ENCODE measurements at regions not wholly inside any gene's neighbourhood (a gene's known extent, or its start where the extent isn't known, plus 50 kb on each side); places are given as distances from the start of the nearest gene placed in this dataset.

DNA sequence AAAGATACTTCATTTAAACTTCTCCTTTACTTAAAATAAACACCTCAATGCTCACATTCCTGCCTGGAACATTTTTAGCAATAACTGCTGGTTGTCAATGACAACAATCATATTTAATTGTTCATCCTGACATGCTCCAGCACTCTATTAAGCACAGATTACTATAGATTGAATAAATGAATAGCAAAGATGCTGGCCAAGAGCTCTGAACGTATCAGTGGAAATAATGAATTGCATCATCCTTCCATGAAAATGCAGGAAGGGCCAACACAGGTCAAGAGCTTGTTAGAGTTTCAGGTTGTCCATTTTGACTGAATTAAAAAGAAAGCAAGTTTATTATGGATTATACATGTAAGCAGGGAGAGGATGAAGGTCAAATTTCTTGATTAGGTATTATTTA lies 994.0 kb downstream of the TSN start:
- no peaks in the 10 kb centered on the region for H3K27me3 Mint-ChIP-seq (ENCODE audit: low read depth)
- no peaks in the 10 kb centered on the region for H3K9me3 Mint-ChIP-seq
- no peak overlapping the region for H3K27ac Mint-ChIP-seq
- no peaks in the 10 kb centered on the region for H3K36me3 Mint-ChIP-seq (ENCODE audit: low read depth)
- H3K4me1 Mint-ChIP-seq, result peaks cover 4% of the 10 kb centered on the region
- H3K4me3 Mint-ChIP-seq, result no peak overlapping the region
- TF ChIP-seq, protein P1, sequence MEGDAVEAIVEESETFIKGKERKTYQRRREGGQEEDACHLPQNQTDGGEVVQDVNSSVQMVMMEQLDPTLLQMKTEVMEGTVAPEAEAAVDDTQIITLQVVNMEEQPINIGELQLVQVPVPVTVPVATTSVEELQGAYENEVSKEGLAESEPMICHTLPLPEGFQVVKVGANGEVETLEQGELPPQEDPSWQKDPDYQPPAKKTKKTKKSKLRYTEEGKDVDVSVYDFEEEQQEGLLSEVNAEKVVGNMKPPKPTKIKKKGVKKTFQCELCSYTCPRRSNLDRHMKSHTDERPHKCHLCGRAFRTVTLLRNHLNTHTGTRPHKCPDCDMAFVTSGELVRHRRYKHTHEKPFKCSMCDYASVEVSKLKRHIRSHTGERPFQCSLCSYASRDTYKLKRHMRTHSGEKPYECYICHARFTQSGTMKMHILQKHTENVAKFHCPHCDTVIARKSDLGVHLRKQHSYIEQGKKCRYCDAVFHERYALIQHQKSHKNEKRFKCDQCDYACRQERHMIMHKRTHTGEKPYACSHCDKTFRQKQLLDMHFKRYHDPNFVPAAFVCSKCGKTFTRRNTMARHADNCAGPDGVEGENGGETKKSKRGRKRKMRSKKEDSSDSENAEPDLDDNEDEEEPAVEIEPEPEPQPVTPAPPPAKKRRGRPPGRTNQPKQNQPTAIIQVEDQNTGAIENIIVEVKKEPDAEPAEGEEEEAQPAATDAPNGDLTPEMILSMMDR (IDR thresholded peaks at IDR 0.05; ENCODE audit: unreplicated experiment in 3 of 3), result no peak

DNA sequence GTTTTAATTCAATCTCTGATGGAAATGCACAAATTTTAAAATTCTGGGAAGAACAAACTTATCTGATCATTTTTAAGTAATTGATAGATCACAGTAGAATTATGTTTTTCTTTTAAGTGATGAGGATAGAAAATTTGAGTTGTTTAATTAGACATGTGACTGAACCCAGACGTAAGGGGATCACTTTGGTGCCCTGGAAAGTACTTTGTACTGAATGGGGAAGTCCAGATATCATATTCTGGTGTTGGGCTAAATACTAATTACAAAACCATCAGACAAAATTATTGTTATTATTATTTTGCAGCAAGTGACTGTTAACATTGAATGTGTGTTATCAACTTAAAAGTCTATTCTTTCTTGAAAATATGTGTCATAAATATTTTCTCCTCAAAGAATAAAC lies 994.6 kb downstream of the TSN start:
- Mint-ChIP-seq H3K4me3 (no peak overlapping the region), H3K9me3 (no peaks in the 10 kb centered on the region), H3K27me3 (ENCODE audit: low read depth) (no peaks in the 10 kb centered on the region), H3K36me3 (ENCODE audit: low read depth) (no peaks in the 10 kb centered on the region), H3K27ac (no peak overlapping the region), H3K4me1 (peaks cover 4% of the 10 kb centered on the region)
- TF ChIP-seq, protein P1 (IDR thresholded peaks at IDR 0.05; ENCODE audit: unreplicated experiment in 3 of 3), result no peak

DNA sequence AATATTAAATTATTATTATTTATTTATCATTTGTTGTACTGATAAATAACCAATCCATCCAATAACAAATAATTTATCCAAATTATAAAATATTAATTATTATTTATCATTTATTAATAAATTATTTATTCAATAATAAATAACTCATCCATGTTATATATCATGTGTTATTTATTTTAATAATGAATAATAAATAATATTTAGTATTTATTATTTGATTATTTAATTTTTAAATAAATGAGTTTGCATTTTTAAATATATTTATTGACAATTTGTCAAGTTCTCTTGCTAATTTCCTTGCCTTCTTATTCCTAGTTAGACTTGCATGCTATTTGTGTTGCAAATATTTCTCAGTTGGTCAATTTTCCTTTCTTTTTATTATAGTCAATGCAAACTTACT lies 995.4 kb downstream of the TSN start:
- TF ChIP-seq, protein P1 (IDR thresholded peaks at IDR 0.05; ENCODE audit: unreplicated experiment in 3 of 3), result no peak
- Mint-ChIP-seq H3K27me3 (ENCODE audit: low read depth) (no peaks in the 10 kb centered on the region), H3K36me3 (ENCODE audit: low read depth) (no peaks in the 10 kb centered on the region), H3K4me1 (peaks cover 4% of the 10 kb centered on the region), H3K27ac (no peak overlapping the region), H3K4me3 (no peak overlapping the region), H3K9me3 (no peaks in the 10 kb centered on the region)

DNA sequence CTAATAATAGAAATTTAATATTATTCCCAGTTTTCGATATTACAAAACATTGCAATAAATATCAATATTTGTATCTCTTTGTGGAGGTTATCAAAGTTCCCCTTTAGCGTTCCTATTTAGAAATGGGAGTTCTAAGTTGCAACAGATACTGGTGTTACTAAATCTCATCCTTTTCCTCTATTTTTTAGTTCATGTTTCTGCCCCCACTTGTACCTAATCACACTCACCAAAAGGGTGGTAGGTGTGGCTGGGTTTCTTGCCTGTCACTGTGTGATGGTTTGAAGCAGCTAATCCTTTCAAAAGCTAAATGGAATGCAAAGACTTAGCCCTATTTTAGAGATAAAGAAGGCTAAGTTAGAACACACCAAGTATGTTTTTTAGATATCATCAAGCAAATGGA lies 997.9 kb downstream of the TSN start:
- H3K4me1 Mint-ChIP-seq, result peaks cover 4% of the 10 kb centered on the region
- H3K4me3 Mint-ChIP-seq, result no peak overlapping the region
- H3K9me3 Mint-ChIP-seq, result no peaks in the 10 kb centered on the region
- peak overlapping the region in 2 of 3 experiments; percentile 17 to 55 for H3K27ac Mint-ChIP-seq
- no peaks in the 10 kb centered on the region for H3K36me3 Mint-ChIP-seq (ENCODE audit: low read depth)
- H3K27me3 Mint-ChIP-seq (ENCODE audit: low read depth), result no peaks in the 10 kb centered on the region
- TF ChIP-seq, protein P1 (IDR thresholded peaks at IDR 0.05; ENCODE audit: unreplicated experiment in 3 of 3), result no peak

DNA sequence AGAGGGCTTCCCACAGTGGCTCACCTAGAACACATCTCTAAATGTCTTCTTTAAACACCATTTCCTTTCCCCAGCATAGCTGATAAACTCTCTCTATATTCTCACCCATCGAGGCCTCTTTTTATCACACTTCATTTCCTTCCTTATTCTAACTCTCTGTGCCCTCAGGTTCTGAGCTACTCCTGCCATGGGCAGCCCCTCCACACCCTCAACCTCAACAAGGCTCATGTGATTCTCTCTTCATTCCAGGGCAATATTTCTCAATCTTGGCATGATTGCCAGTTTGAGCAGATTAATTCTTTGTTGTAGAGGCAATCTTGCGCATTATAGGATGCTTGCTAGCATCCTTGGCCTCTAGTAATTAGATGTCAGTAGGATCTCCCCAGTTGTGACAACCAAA lies 999.1 kb downstream of the TSN start:
- no peaks in the 10 kb centered on the region for H3K36me3 Mint-ChIP-seq (ENCODE audit: low read depth)
- TF ChIP-seq, protein P1 (IDR thresholded peaks at IDR 0.05; ENCODE audit: unreplicated experiment in 3 of 3), result no peak
- H3K9me3 Mint-ChIP-seq, result no peaks in the 10 kb centered on the region
- peaks cover 7% of the 10 kb centered on the region for H3K4me1 Mint-ChIP-seq
- no peak overlapping the region for H3K4me3 Mint-ChIP-seq
- no peaks in the 10 kb centered on the region for H3K27me3 Mint-ChIP-seq (ENCODE audit: low read depth)
- no peak overlapping the region for H3K27ac Mint-ChIP-seq

DNA sequence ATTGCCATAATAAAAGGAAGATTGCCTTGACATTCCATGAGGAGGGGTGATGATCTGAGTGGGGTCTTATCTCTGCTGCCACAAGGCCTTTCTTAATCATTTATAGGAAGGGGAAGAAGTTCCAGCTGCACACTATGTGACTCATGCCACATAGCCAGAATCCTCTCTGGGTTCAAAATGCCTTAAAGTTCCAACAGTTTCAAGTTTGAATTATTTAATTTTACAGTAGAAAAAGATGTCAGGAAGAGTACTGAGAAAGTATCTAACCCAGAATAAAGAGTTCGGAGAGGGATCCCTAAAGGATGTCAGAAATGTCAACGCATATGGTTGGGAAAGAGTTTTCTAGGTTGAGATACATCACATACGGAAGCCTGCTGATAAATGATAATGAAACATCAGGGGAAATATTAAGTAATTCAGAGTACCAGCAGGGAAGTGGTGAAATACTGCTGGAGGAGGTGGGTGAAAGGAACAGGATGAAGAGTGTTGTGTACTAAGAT lies 999.9 kb downstream of the TSN start:
- Mint-ChIP-seq H3K4me1 (peaks cover 8% of the 10 kb centered on the region), H3K4me3 (no peak overlapping the region), H3K27me3 (ENCODE audit: low read depth) (no peaks in the 10 kb centered on the region), H3K36me3 (ENCODE audit: low read depth) (no peaks in the 10 kb centered on the region), H3K9me3 (no peaks in the 10 kb centered on the region), H3K27ac (peak overlapping the region in 1 of 3 experiments; percentile 27)
- TF ChIP-seq, protein P1 (IDR thresholded peaks at IDR 0.05; ENCODE audit: unreplicated experiment in 3 of 3), result no peak
